ENCODE measurements at regions not wholly inside any gene's neighbourhood (a gene's known extent, or its start where the extent isn't known, plus 50 kb on each side); places are given as distances from the start of the nearest gene placed in this dataset.

DNA sequence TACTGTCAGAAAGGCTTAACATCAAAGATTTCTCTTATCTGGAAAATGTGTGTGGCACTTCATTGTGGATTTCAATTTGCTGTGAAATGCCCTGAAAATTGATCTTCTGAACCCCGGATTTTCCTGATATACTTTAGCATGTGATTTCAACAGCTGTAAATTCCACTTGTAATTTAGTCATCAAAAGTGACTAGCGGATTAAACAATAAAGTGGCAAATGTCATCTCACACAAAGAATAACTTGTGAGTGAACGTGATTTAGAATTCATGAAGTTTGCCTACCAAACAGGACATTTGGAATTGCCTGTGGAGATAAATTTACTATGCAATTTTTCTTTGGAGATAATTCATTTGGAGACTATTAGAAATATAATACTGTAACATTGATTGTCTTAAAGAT, 601.6 kb downstream of the COL12A1 start:
- TF ChIP-seq, protein P1, sequence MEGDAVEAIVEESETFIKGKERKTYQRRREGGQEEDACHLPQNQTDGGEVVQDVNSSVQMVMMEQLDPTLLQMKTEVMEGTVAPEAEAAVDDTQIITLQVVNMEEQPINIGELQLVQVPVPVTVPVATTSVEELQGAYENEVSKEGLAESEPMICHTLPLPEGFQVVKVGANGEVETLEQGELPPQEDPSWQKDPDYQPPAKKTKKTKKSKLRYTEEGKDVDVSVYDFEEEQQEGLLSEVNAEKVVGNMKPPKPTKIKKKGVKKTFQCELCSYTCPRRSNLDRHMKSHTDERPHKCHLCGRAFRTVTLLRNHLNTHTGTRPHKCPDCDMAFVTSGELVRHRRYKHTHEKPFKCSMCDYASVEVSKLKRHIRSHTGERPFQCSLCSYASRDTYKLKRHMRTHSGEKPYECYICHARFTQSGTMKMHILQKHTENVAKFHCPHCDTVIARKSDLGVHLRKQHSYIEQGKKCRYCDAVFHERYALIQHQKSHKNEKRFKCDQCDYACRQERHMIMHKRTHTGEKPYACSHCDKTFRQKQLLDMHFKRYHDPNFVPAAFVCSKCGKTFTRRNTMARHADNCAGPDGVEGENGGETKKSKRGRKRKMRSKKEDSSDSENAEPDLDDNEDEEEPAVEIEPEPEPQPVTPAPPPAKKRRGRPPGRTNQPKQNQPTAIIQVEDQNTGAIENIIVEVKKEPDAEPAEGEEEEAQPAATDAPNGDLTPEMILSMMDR (IDR thresholded peaks at IDR 0.05; ENCODE audit: poor library complexity, severe bottlenecking): no peak
- TF ChIP-seq EP300 (conservative IDR thresholded peaks at IDR 0.05; ENCODE audit: poor library complexity, severe bottlenecking): peak; percentile 51
- no peak for TF ChIP-seq TAF1 (IDR thresholded peaks at IDR 0.05; ENCODE audit: low read depth)
- TF ChIP-seq POLR2AphosphoS5 (IDR thresholded peaks at IDR 0.05): no peak
- TF ChIP-seq EZH2 (IDR thresholded peaks at IDR 0.05; ENCODE audit: borderline replicate concordance, insufficient read depth, low read length, poor library complexity, severe bottlenecking): no peak
- TF ChIP-seq MXI1 (conservative IDR thresholded peaks at IDR 0.05; ENCODE audit: poor library complexity, severe bottlenecking): no peak

All from neural cell (in vitro differentiated cells).